Choroid plexus epithelial cell (primary cell): ENCODE measurements at regions not wholly inside any gene's neighbourhood (a gene's known extent, or its start where the extent isn't known, plus 50 kb on each side); places are given as distances from the start of the nearest gene placed in this dataset.
"Not testable (repeated sequence)": the region's sequence is repeated elsewhere in the genome, so short reads cannot be mapped to it uniquely, and the experiment has no call there.

Experiments used
- DNase-seq: peaks from one replicate; pipeline ENCODE4 v3.0.0-alpha.2; 2010; ENCODE audit warnings: low read depth
- H3K4me3 ChIP-seq: 2 replicates; pipeline ENCODE4 v1.5.1; 2011; ENCODE audit warnings: low read depth, mild to moderate bottlenecking, control low read depth, low read length, moderate library complexity
- CTCF ChIP-seq: conservative IDR thresholded peaks from 2 replicates; pipeline ENCODE4 v1.5.1; 2011; ENCODE audit warnings: low read depth, mild to moderate bottlenecking, control low read depth, inconsistent platforms, low read length, moderate library complexity

GRCh38 chr3:166433060-166433459, 595.8 kb upstream of the BCHE start:
- DNase-seq: no peak

GRCh38 chr3:166425900-166426611, 588.8 kb upstream of the BCHE start:
- DNase-seq: no peak
- no peak for TF ChIP-seq CTCF
- H3K4me3 ChIP-seq: no peak overlapping the region

More at GRCh38 chr3:166433060-166433459, 595.8 kb upstream of the BCHE start:
- no peak overlapping the region for H3K4me3 ChIP-seq
- TF ChIP-seq CTCF: no peak

- TF ChIP-seq CTCF: no peak
- no peak for DNase-seq
- no peak overlapping the region for H3K4me3 ChIP-seq
Measured at GRCh38 chr3:166425021-166425420, 587.8 kb upstream of the BCHE start.

GRCh38 chr3:166423824-166424513, 586.7 kb upstream of the BCHE start:
- not testable (repeated sequence) for DNase-seq, H3K4me3 ChIP-seq

- TF ChIP-seq CTCF: no peak
- no peak overlapping the region for H3K4me3 ChIP-seq
- no peak for DNase-seq
Measured at GRCh38 chr3:166422556-166422955, 585.3 kb upstream of the BCHE start.

GRCh38 chr3:166420071-166420470, 582.8 kb upstream of the BCHE start:
- no peak for DNase-seq
- no peak overlapping the region for H3K4me3 ChIP-seq
- no peak for TF ChIP-seq CTCF

- H3K4me3 ChIP-seq: no peak overlapping the region
- no peak for TF ChIP-seq CTCF
- no peak for DNase-seq
Measured at GRCh38 chr3:166405896-166406295, 568.7 kb upstream of the BCHE start.
